ENCODE measurements at regions not wholly inside any gene's neighbourhood (a gene's known extent, or its start where the extent isn't known, plus 50 kb on each side); places are given as distances from the start of the nearest gene placed in this dataset.

GRCh38 chr6:6775074-6775473 is 186.6 kb downstream of the LY86 start:
- H3K36me3 ChIP-seq (ENCODE audit: control insufficient read depth, insufficient read depth, low read length) = no peaks in the 10 kb centered on the region
- Mint-ChIP-seq H3K4me3 (no peak overlapping the region), H3K4me1 (peaks cover 13% of the 10 kb centered on the region), H3K9me3 (peaks cover 9% of the 10 kb centered on the region), H3K36me3 (ENCODE audit: low read depth) (no peaks in the 10 kb centered on the region), H3K27ac (no peak overlapping the region), H3K27me3 (ENCODE audit: insufficient read depth) (peaks cover 3% of the 10 kb centered on the region)
- H3K4me3 ChIP-seq (ENCODE audit: low read length) = no peak overlapping the region
- TF ChIP-seq CTCF (conservative IDR thresholded peaks at IDR 0.05) = no peak
- no peak overlapping the region for H3K27ac ChIP-seq (ENCODE audit: low read depth, low read length)
- no peak overlapping the region for H3K9ac ChIP-seq (ENCODE audit: extremely low read depth, low read length, poor library complexity, severe bottlenecking)
- H3K4me1 ChIP-seq (ENCODE audit: control insufficient read depth, insufficient read depth, low read length) = peaks cover 13% of the 10 kb centered on the region
- no peaks in the 10 kb centered on the region for H3K27me3 ChIP-seq (ENCODE audit: control insufficient read depth, insufficient read depth, low read length, poor library complexity, severe bottlenecking)
- H3K9me3 ChIP-seq (ENCODE audit: control insufficient read depth, low read length) = peaks cover 9% of the 10 kb centered on the region
- WGBS, 2 experiments (ENCODE audit: insufficient coverage in 1 of 2, insufficient read length in 1 of 2) = 93 to 100% methylated on average over 2 to 3 of the region's 3 CpGs
- no peak for DNase-seq

- peaks cover 1% of the 10 kb centered on the region for H3K4me1 Mint-ChIP-seq
- Histone ChIP-seq H3K4me1 (ENCODE audit: control insufficient read depth, insufficient read depth, low read length) (no peaks in the 10 kb centered on the region), H3K9me3 (ENCODE audit: control insufficient read depth, low read length) (peaks cover 9% of the 10 kb centered on the region), H3K27me3 (ENCODE audit: control insufficient read depth, insufficient read depth, low read length, poor library complexity, severe bottlenecking) (no peaks in the 10 kb centered on the region), H3K27ac (ENCODE audit: low read depth, low read length) (no peak overlapping the region), H3K36me3 (ENCODE audit: control insufficient read depth, insufficient read depth, low read length) (no peaks in the 10 kb centered on the region), H3K9ac (ENCODE audit: extremely low read depth, low read length, poor library complexity, severe bottlenecking) (no peak overlapping the region), H3K4me3 (ENCODE audit: low read length) (no peak overlapping the region)
- peaks cover 1% of the 10 kb centered on the region for H3K27me3 Mint-ChIP-seq (ENCODE audit: insufficient read depth)
- H3K27ac Mint-ChIP-seq = no peak overlapping the region
- no peak for TF ChIP-seq CTCF (conservative IDR thresholded peaks at IDR 0.05)
- H3K9me3 Mint-ChIP-seq = peaks cover 9% of the 10 kb centered on the region
- H3K4me3 Mint-ChIP-seq = no peak overlapping the region
- no peaks in the 10 kb centered on the region for H3K36me3 Mint-ChIP-seq (ENCODE audit: low read depth)
- DNase-seq = no peak
- 94 to 97% methylated on average over 10 of the region's 10 CpGs for WGBS, 2 experiments (ENCODE audit: insufficient coverage in 1 of 2, insufficient read length in 1 of 2)
Observed at GRCh38 chr6:6780231-6780630, 191.7 kb downstream of the LY86 start.

GRCh38 chr6:6781172-6781872 is 192.8 kb downstream of the LY86 start:
- DNase-seq = no peak
- peaks cover 8% of the 10 kb centered on the region for H3K9me3 Mint-ChIP-seq
- H3K4me3 Mint-ChIP-seq = no peak overlapping the region
- peaks cover 6% of the 10 kb centered on the region for H3K9me3 ChIP-seq (ENCODE audit: control insufficient read depth, low read length)
- no peak overlapping the region for H3K27ac ChIP-seq (ENCODE audit: low read depth, low read length)
- H3K27me3 Mint-ChIP-seq (ENCODE audit: insufficient read depth) = peaks cover 1% of the 10 kb centered on the region
- 14 to 59% methylated on average over 1 to 2 of the region's 3 CpGs for WGBS, 2 experiments (ENCODE audit: insufficient coverage in 1 of 2, insufficient read length in 1 of 2)
- H3K27ac Mint-ChIP-seq = no peak overlapping the region
- H3K9ac ChIP-seq (ENCODE audit: extremely low read depth, low read length, poor library complexity, severe bottlenecking) = no peak overlapping the region
- no peak overlapping the region for H3K4me3 ChIP-seq (ENCODE audit: low read length)
- H3K27me3 ChIP-seq (ENCODE audit: control insufficient read depth, insufficient read depth, low read length, poor library complexity, severe bottlenecking) = no peaks in the 10 kb centered on the region
- TF ChIP-seq CTCF (conservative IDR thresholded peaks at IDR 0.05) = no peak
- no peaks in the 10 kb centered on the region for H3K36me3 Mint-ChIP-seq (ENCODE audit: low read depth)
- H3K4me1 Mint-ChIP-seq = peaks cover 1% of the 10 kb centered on the region
- H3K4me1 ChIP-seq (ENCODE audit: control insufficient read depth, insufficient read depth, low read length) = no peaks in the 10 kb centered on the region
- no peaks in the 10 kb centered on the region for H3K36me3 ChIP-seq (ENCODE audit: control insufficient read depth, insufficient read depth, low read length)
